K562 (cell line): ENCODE measurements at regions not wholly inside any gene's neighbourhood (a gene's known extent, or its start where the extent isn't known, plus 50 kb on each side); places are given as distances from the start of the nearest gene placed in this dataset.

Experiments
- EP400 ChIP-seq: fragments of 450-650 bp; IDR thresholded peaks from 2 replicates; pipeline ENCODE4 v1.6.1; 2017; ENCODE audit warnings: antibody characterized with exemption, mild to moderate bottlenecking, moderate library complexity
- ZBTB40 ChIP-seq, 2 experiments: fragments of 450-650 bp in 1 of 2; sonication (generic) in 1 of 2; formaldehyde crosslinking in 1 of 2; IDR thresholded peaks; 2 replicates each; pipeline versions ENCODE4 v1.7.1 to v1.9.0; 2016 to 2022; ENCODE audit warnings: inconsistent platforms in 1 of 2, mild to moderate bottlenecking in 1 of 2, missing genetic modification reagents in 1 of 2
- ZNF75A ChIP-seq: fragments of 450-650 bp; formaldehyde crosslinking; IDR thresholded peaks from 2 replicates; pipeline ENCODE4 v1.4.0; 2020; ENCODE audit warnings: mild to moderate bottlenecking
- TF ChIP-seq, protein P1 (sequence below): fragments of 150-350 bp; conservative IDR thresholded peaks from 2 replicates; pipeline ENCODE4 v1.6.1; 2014; ENCODE audit warnings: low read length

- TF ChIP-seq ZBTB40 (IDR thresholded peaks at IDR 0.05) (no peak), ZBTB40 (CRISPR knock-in tag; IDR thresholded peaks at IDR 0.05) (no peak), ZNF75A (CRISPR knock-in tag) (no peak), EP400 (no peak)
- TF ChIP-seq, protein P1, sequence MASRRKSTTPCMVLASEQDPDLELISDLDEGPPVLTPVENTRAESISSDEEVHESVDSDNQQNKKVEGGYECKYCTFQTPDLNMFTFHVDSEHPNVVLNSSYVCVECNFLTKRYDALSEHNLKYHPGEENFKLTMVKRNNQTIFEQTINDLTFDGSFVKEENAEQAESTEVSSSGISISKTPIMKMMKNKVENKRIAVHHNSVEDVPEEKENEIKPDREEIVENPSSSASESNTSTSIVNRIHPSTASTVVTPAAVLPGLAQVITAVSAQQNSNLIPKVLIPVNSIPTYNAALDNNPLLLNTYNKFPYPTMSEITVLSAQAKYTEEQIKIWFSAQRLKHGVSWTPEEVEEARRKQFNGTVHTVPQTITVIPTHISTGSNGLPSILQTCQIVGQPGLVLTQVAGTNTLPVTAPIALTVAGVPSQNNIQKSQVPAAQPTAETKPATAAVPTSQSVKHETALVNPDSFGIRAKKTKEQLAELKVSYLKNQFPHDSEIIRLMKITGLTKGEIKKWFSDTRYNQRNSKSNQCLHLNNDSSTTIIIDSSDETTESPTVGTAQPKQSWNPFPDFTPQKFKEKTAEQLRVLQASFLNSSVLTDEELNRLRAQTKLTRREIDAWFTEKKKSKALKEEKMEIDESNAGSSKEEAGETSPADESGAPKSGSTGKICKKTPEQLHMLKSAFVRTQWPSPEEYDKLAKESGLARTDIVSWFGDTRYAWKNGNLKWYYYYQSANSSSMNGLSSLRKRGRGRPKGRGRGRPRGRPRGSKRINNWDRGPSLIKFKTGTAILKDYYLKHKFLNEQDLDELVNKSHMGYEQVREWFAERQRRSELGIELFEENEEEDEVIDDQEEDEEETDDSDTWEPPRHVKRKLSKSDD: no peak
- TF ChIP-seq, all 486 proteins: peak for 0
These were observed 149.8 kb upstream of the TENM3 start (continued) for GRCh38 chr4:182093431-182093831.
